Progenitor cell of endocrine pancreas (in vitro differentiated cells): ENCODE measurements at regions not wholly inside any gene's neighbourhood (a gene's known extent, or its start where the extent isn't known, plus 50 kb on each side); places are given as distances from the start of the nearest gene placed in this dataset.
A peak's percentile ranks its signal among the peaks of the same experiment; 100 is the strongest.

Experiments used
- DNase-seq: peaks from one replicate; pipeline ENCODE4 v3.0.0; 2021; ENCODE audit warnings: low spot score; ENCODE audit not compliant: unreplicated experiment
- H3K27ac Mint-ChIP-seq: 2 replicates; pipeline ENCODE4 v1.8.0; 2021; ENCODE audit warnings: mild to moderate bottlenecking, moderate library complexity, mixed read lengths
- H3K27me3 Mint-ChIP-seq: 2 replicates; pipeline ENCODE4 v1.8.0; 2021; ENCODE audit warnings: mixed read lengths
- H3K36me3 Mint-ChIP-seq: 2 replicates; pipeline ENCODE4 v1.8.0; 2022; ENCODE audit warnings: mixed read lengths; ENCODE audit not compliant: insufficient read depth
- H3K4me1 Mint-ChIP-seq: 2 replicates; pipeline ENCODE4 v1.8.0; 2021; ENCODE audit warnings: low read depth, mixed read lengths
- H3K4me3 Mint-ChIP-seq: 2 replicates; pipeline ENCODE4 v1.8.0; 2021; ENCODE audit warnings: low read depth, mild to moderate bottlenecking, moderate library complexity, mixed read lengths
- H3K9me3 Mint-ChIP-seq: 2 replicates; pipeline ENCODE4 v1.8.0; 2021; ENCODE audit warnings: low read depth, mixed read lengths
- TF ChIP-seq, protein P1 (sequence below): fragments of 200-600 bp; sonication (generic); IDR thresholded peaks from one replicate; pipeline ENCODE4 v1.5.0; 2021; ENCODE audit warnings: antibody characterized with exemption, mild to moderate bottlenecking; ENCODE audit not compliant: unreplicated experiment

DNA sequence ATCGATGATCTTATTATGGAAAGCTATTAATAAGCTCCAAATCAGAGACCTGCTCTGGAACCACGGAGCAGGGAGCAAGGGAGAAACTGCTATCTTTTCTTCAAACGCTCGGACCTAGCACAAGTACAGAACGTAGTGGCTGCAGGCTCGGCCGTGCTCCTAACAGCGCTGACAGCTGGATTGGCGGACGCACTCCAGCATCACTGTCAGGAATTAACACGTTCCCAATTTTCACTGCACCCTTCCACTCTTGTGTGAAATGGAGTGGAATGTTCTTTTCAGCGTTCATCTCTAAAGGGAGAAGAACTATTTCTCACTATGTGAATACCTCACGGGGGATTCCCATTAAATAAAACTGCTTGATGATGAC is 106.9 kb downstream of the ZNF281 start:
- Mint-ChIP-seq H3K27me3 (peaks cover 30% of the 10 kb centered on the region), H3K9me3 (no peaks in the 10 kb centered on the region), H3K4me3 (peak overlapping the region; percentile 75), H3K36me3 (no peaks in the 10 kb centered on the region), H3K4me1 (peaks cover 8% of the 10 kb centered on the region), H3K27ac (no peak overlapping the region)
- TF ChIP-seq, protein P1, sequence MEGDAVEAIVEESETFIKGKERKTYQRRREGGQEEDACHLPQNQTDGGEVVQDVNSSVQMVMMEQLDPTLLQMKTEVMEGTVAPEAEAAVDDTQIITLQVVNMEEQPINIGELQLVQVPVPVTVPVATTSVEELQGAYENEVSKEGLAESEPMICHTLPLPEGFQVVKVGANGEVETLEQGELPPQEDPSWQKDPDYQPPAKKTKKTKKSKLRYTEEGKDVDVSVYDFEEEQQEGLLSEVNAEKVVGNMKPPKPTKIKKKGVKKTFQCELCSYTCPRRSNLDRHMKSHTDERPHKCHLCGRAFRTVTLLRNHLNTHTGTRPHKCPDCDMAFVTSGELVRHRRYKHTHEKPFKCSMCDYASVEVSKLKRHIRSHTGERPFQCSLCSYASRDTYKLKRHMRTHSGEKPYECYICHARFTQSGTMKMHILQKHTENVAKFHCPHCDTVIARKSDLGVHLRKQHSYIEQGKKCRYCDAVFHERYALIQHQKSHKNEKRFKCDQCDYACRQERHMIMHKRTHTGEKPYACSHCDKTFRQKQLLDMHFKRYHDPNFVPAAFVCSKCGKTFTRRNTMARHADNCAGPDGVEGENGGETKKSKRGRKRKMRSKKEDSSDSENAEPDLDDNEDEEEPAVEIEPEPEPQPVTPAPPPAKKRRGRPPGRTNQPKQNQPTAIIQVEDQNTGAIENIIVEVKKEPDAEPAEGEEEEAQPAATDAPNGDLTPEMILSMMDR, result no peak
- no peak for DNase-seq

DNA sequence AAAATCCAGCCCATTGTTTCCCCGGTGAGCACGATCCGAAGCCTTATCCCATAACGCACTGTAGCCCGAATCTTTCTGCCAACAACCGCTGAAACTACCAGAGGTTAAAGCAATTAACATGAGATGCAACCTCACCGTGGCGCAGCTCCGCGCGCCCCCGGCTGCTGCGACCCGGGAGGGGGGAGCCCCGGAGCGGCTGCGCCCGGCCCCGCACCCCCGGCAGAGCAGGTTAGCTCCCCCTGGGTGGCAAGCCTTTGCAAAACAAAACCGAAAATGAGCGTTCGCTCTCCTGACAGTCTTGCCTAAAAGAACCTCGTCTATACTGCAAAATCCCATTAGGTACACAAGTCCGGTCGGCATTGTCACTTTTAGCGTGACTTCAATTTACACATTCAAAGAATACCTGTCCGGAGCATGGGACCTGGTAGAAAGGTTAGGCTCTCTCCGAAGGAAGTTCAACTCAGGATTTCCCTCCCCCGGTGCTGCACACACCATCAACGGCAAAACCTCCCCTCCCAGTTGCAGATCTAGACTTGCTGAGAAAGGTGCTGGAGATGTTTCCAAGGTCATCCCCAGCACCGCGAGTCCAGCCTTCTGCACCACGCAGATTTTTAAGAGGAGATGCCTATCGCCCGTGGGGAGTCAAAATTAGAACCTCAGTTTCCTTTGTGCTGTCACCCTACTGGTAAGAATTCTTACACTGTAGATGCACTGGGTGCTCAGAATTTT is 107.5 kb downstream of the ZNF281 start:
- no peaks in the 10 kb centered on the region for H3K36me3 Mint-ChIP-seq
- H3K4me1 Mint-ChIP-seq, result peaks cover 8% of the 10 kb centered on the region
- H3K9me3 Mint-ChIP-seq, result no peaks in the 10 kb centered on the region
- TF ChIP-seq, protein P1, result peak; percentile 28
- H3K27me3 Mint-ChIP-seq, result peaks cover 30% of the 10 kb centered on the region
- peak overlapping the region; percentile 75 for H3K4me3 Mint-ChIP-seq
- DNase-seq, result peak; percentile 23
- H3K27ac Mint-ChIP-seq, result no peak overlapping the region

DNA sequence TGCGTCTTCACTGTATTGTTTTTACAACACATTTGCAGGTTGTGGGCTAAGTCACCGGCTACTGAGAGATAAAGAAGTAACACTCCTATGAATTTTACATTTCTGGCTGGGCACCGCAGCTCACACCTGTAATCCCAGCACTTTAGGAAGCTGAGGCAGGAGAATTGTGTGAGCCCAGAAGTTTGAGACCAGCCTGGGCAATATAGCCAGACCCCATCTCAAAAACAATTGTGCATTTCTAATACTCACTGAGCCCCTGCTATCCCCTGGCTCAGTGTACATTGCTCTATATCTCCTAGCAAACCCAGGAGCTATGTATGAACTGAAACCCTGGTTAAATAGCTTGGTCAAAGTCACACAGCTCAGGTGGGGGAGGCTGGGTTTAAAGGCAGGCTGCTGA is 108.7 kb downstream of the ZNF281 start:
- H3K27me3 Mint-ChIP-seq, result peaks cover 30% of the 10 kb centered on the region
- H3K4me1 Mint-ChIP-seq, result peaks cover 12% of the 10 kb centered on the region
- no peaks in the 10 kb centered on the region for H3K9me3 Mint-ChIP-seq
- TF ChIP-seq, protein P1, result no peak
- H3K36me3 Mint-ChIP-seq, result no peaks in the 10 kb centered on the region
- H3K27ac Mint-ChIP-seq, result no peak overlapping the region
- no peak for DNase-seq
- H3K4me3 Mint-ChIP-seq, result peak overlapping the region; percentile 75

DNA sequence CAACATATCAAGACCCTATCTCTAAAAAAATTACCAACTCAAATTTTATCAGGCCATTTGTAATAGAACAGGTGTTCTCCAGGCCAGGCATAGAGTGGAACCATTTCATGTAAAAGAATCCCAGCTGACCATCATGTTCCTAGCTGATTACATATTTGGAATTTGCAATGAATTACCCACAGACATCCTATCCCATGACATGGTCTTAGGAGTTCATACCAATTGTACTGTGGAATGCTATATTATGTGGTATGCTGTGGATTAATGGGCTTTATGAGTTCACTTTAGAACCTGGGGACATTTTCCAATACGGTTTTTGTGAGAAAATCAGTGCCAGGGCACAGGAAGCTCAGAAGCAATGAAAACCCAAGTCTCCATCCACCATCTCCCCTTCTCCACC is 110.3 kb downstream of the ZNF281 start:
- Mint-ChIP-seq H3K27me3 (peaks cover 30% of the 10 kb centered on the region), H3K4me3 (no peak overlapping the region), H3K36me3 (no peaks in the 10 kb centered on the region), H3K27ac (no peak overlapping the region), H3K9me3 (no peaks in the 10 kb centered on the region), H3K4me1 (peaks cover 12% of the 10 kb centered on the region)
- no peak for DNase-seq
- TF ChIP-seq, protein P1, result no peak

DNA sequence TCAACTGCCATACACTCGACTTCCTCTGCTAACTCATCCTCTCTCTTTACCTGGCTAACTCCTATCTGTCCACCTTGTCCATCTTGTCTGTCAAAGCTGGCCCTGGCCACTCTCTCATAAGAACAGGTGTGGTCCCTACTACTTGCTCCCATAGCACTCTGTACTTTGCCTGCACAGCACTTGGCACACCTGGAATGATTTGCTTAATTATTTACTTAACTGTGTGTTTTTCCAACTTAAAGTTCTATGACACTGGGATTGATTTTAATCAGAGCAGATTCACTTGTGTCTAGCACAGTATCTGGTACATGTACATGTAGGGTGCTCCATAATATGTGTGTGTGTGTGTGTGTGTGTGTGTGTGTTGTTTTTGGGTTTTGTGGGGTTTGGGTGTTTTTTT is 111.6 kb downstream of the ZNF281 start:
- no peaks in the 10 kb centered on the region for H3K9me3 Mint-ChIP-seq
- no peak overlapping the region for H3K27ac Mint-ChIP-seq
- peaks cover 23% of the 10 kb centered on the region for H3K27me3 Mint-ChIP-seq
- no peaks in the 10 kb centered on the region for H3K36me3 Mint-ChIP-seq
- peaks cover 12% of the 10 kb centered on the region for H3K4me1 Mint-ChIP-seq
- no peak for DNase-seq
- TF ChIP-seq, protein P1, result no peak
- no peak overlapping the region for H3K4me3 Mint-ChIP-seq
